Left ventricle myocardium superior (tissue), 1 donor: ENCODE measurements at regions not wholly inside any gene's neighbourhood (a gene's known extent, or its start where the extent isn't known, plus 50 kb on each side); places are given as distances from the start of the nearest gene placed in this dataset.

Source experiments
- ATAC-seq: fragments of 200-7000 bp; cut with Tn5 transposase; one replicate; pipeline ENCODE4 v1.9.1; 2020; ENCODE audit warnings: mild to moderate bottlenecking, moderate library complexity
- DNase-seq: peaks from one replicate; pipeline ENCODE4 v3.0.0-alpha.2; 2020
- intact Hi-C: fragments of 100-400 bp; cut with micrococcal nuclease; formaldehyde crosslinking; loops from one replicate; pipeline ENCODE4 v1.11.0; 2022
- donor health status: DM: no; HTN: yes; CAD: no; lungs with severe emphysema.

GRCh38 chr12:118813778-118814357 lies 167.5 kb upstream of the SRRM4 start:
- ATAC-seq (no peak), DNase-seq (no peak)
- intact Hi-C loops: no loop called here

- ATAC-seq (no peak), DNase-seq (no peak)
- intact Hi-C loops: no loop called here
Observed at GRCh38 chr12:118816296-118816695, 165.0 kb upstream of the SRRM4 start.

- intact Hi-C loops: no loop called here
- DNase-seq (no peak), ATAC-seq (no peak)
Observed at GRCh38 chr12:118821386-118821925, 159.9 kb upstream of the SRRM4 start.

GRCh38 chr12:118822512-118822911 lies 158.8 kb upstream of the SRRM4 start:
- ATAC-seq (no peak), DNase-seq (no peak)
- intact Hi-C loops: no loop called here

GRCh38 chr12:118827047-118827446 lies 154.3 kb upstream of the SRRM4 start:
- intact Hi-C loops: no loop called here
- ATAC-seq (no peak), DNase-seq (no peak)

- intact Hi-C loops: no loop called here
- DNase-seq: no peak
- no peak for ATAC-seq
Observed at GRCh38 chr12:118827606-118828005, 153.7 kb upstream of the SRRM4 start.

GRCh38 chr12:118830296-118830695 lies 151.0 kb upstream of the SRRM4 start:
- ATAC-seq: no peak
- intact Hi-C loops: no loop called here
- no peak for DNase-seq

- no peak for DNase-seq
- intact Hi-C loops: no loop called here
- ATAC-seq: no peak
Observed at GRCh38 chr12:118835926-118836325, 145.4 kb upstream of the SRRM4 start.

- DNase-seq (no peak), ATAC-seq (no peak)
- intact Hi-C loops: no loop called here
Observed at GRCh38 chr12:118840399-118840798, 140.9 kb upstream of the SRRM4 start.

- DNase-seq: no peak
- ATAC-seq: no peak
- intact Hi-C loops: no loop called here
Observed at GRCh38 chr12:118840878-118841277, 140.5 kb upstream of the SRRM4 start.

GRCh38 chr12:118841588-118841987 lies 139.8 kb upstream of the SRRM4 start:
- ATAC-seq (no peak), DNase-seq (no peak)
- intact Hi-C loops: no loop called here

GRCh38 chr12:118842866-118843265 lies 138.5 kb upstream of the SRRM4 start:
- ATAC-seq: no peak
- intact Hi-C loops: no loop called here
- no peak for DNase-seq

GRCh38 chr12:118846416-118846815 lies 134.9 kb upstream of the SRRM4 start:
- ATAC-seq (no peak), DNase-seq (no peak)
- intact Hi-C loops: no loop called here

- intact Hi-C loops: no loop called here
- DNase-seq (no peak), ATAC-seq (no peak)
Observed at GRCh38 chr12:118850244-118850825, 131.0 kb upstream of the SRRM4 start.

- no peak for DNase-seq
- ATAC-seq: no peak
- intact Hi-C loops: no loop called here
Observed at GRCh38 chr12:118851891-118852290, 129.4 kb upstream of the SRRM4 start.

GRCh38 chr12:118853634-118854033 lies 127.7 kb upstream of the SRRM4 start:
- DNase-seq (no peak), ATAC-seq (no peak)
- intact Hi-C loops: no loop called here

- intact Hi-C loops: no loop called here
- DNase-seq (no peak), ATAC-seq (no peak)
Observed at GRCh38 chr12:118855858-118856257, 125.5 kb upstream of the SRRM4 start.

- DNase-seq: no peak
- ATAC-seq: no peak
- intact Hi-C loops: no loop called here
Observed at GRCh38 chr12:118866346-118866745, 115.0 kb upstream of the SRRM4 start.

- ATAC-seq (no peak), DNase-seq (no peak)
- intact Hi-C loops: no loop called here
Observed at GRCh38 chr12:118870551-118870950, 110.8 kb upstream of the SRRM4 start.

GRCh38 chr12:118874698-118875548 lies 106.4 kb upstream of the SRRM4 start:
- DNase-seq: no peak
- intact Hi-C loops: no loop called here
- ATAC-seq: no peak
